Brain microvascular endothelial cell (primary cell): ENCODE measurements at regions not wholly inside any gene's neighbourhood (a gene's known extent, or its start where the extent isn't known, plus 50 kb on each side); places are given as distances from the start of the nearest gene placed in this dataset.

Experiments used
- DNase-seq: peaks from one replicate; pipeline ENCODE4 v3.0.0-alpha.2; 2020
- H3K27ac ChIP-seq: fragments of 250-450 bp; sonication (Bioruptor Pico); 2 replicates; pipeline ENCODE4 v1.5.1; 2020; ENCODE audit warnings: mild to moderate bottlenecking, moderate library complexity
- H3K27me3 ChIP-seq: fragments of 250-450 bp; sonication (Bioruptor Pico); replicated peaks from 2 replicates; pipeline ENCODE4 v1.5.1; 2020; ENCODE audit warnings: mild to moderate bottlenecking
- H3K36me3 ChIP-seq: fragments of 250-450 bp; sonication (Bioruptor Pico); replicated peaks from 2 replicates; pipeline ENCODE4 v1.5.1; 2020; ENCODE audit warnings: mild to moderate bottlenecking
- H3K4me3 ChIP-seq: 2 replicates; pipeline ENCODE4 v1.5.1; 2011; ENCODE audit warnings: low read depth, mild to moderate bottlenecking, control low read depth, low read length, moderate library complexity
- CTCF ChIP-seq: IDR thresholded peaks from 2 replicates; pipeline ENCODE4 v1.5.1; 2011; ENCODE audit warnings: low read depth, mild to moderate bottlenecking, moderate library complexity, low read length, control low read depth, inconsistent platforms; ENCODE audit errors: missing control alignments
- in situ Hi-C: cut with HindIII; loops from 2 replicates; pipeline ENCODE4 v1.10.0; 2017; ENCODE audit warnings: low sequenced_read_pairs, low pct_ligation_motif_present

- TF ChIP-seq CTCF: no peak
- H3K36me3 ChIP-seq: no peaks in the 10 kb centered on the region
- H3K27me3 ChIP-seq: no peaks in the 10 kb centered on the region
- no peak overlapping the region for H3K27ac ChIP-seq
- in situ Hi-C loops: no loop called here
- no peak for DNase-seq
- H3K4me3 ChIP-seq: no peak overlapping the region
Observed at GRCh38 chr22:47486569-47487312, 724.3 kb downstream of the TBC1D22A start.

- TF ChIP-seq CTCF: no peak
- in situ Hi-C loops: no loop called here
- Histone ChIP-seq H3K36me3 (no peaks in the 10 kb centered on the region), H3K27me3 (no peaks in the 10 kb centered on the region), H3K27ac (no peak overlapping the region), H3K4me3 (no peak overlapping the region)
- no peak for DNase-seq
Observed at GRCh38 chr22:47484960-47485569, 722.6 kb downstream of the TBC1D22A start.

GRCh38 chr22:47476231-47476630, 713.8 kb downstream of the TBC1D22A start:
- no peak for TF ChIP-seq CTCF
- H3K27ac ChIP-seq: no peak overlapping the region
- no peaks in the 10 kb centered on the region for H3K36me3 ChIP-seq
- no peak for DNase-seq
- no peak overlapping the region for H3K4me3 ChIP-seq
- H3K27me3 ChIP-seq: no peaks in the 10 kb centered on the region
- in situ Hi-C loops: no loop called here

GRCh38 chr22:47474895-47475294, 712.4 kb downstream of the TBC1D22A start:
- in situ Hi-C loops: no loop called here
- Histone ChIP-seq H3K27ac (no peak overlapping the region), H3K27me3 (no peaks in the 10 kb centered on the region), H3K4me3 (no peak overlapping the region), H3K36me3 (no peaks in the 10 kb centered on the region)
- no peak for TF ChIP-seq CTCF
- no peak for DNase-seq

- Histone ChIP-seq H3K27me3 (no peaks in the 10 kb centered on the region), H3K36me3 (no peaks in the 10 kb centered on the region), H3K4me3 (no peak overlapping the region), H3K27ac (no peak overlapping the region)
- no peak for TF ChIP-seq CTCF
- no peak for DNase-seq
- in situ Hi-C loops: no loop called here
Observed at GRCh38 chr22:47474464-47474863, 712.0 kb downstream of the TBC1D22A start.
